ENCODE measurements at regions not wholly inside any gene's neighbourhood (a gene's known extent, or its start where the extent isn't known, plus 50 kb on each side); places are given as distances from the start of the nearest gene placed in this dataset.

DNA sequence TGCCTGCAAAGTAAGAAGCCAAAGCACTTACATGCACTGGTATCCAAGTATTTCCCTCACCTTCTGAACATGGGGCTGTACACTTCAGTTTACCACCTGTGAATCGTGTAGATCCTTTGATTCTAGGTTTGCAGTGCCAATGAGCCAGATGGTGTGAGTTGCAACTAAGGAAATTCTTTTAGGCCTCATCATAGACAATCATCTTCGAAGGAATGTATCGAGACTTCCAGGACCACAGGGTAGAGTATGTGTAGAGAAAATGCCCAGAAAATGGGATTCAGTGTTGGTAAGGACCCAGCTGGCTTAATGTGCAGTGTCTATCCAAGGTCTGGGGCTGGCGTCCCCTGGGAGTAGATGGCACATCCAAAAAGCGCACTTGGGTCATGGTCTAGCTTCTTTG, 323.2 kb upstream of the TPM1 start:
- no peak for DNase-seq

DNA sequence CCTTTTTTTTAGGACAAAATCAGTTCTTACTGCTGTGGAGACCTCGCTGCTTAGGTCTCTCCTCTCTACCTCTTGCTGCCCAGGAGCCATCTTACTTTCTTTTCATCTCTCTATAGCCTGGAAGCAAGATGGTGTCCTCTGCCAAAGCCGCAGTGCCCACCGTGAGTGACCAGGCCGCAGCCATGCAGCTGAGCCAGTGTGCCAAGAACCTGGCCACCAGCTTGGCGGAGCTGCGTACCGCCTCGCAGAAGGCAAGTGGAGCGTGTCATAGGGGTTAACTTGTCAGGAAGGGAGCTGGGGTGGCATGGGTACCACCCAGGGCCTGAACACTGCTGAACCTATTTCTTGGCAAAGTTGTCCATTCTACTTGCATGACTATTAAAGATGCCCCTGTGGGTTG, 320.3 kb upstream of the TPM1 start:
- DNase-seq = no peak

DNA sequence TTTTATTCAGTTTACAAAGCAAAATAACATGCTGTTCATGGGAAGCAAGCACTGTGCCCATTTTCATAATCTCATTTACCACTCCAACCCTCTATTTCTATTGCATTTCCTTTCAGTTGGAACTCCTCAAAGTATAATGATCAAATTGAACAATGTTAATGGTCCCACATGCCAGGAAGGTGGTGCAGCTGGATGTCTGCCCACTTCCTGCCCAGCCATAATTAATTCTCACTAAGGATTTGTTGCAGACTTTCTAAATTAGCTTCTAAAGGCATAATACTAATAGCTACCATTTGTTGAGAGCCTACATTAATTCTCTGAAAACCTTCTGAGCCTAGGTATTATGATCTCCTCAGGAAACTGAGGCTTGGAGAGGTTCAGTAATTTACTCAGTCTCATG, 316.1 kb upstream of the TPM1 start:
- no peak for DNase-seq

DNA sequence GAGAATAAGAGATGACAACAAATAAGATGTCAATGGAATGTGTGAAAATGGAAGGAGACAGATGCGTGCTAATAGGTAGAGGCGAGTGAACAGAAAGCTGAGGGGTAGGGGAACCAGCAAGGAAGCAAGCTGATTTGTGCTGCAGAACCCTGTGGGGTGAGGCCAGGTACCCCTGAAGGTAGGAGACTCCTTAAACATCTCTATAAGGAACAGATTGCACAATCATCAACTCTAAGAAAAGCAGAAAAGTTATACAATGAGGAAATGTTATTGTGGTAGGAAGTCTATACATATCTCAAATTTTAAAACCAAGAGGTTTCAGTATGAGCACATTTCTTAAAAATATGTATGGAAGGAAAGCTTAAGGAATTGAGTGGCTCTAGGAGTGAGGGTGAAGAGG, 315.0 kb upstream of the TPM1 start:
- DNase-seq = no peak

DNA sequence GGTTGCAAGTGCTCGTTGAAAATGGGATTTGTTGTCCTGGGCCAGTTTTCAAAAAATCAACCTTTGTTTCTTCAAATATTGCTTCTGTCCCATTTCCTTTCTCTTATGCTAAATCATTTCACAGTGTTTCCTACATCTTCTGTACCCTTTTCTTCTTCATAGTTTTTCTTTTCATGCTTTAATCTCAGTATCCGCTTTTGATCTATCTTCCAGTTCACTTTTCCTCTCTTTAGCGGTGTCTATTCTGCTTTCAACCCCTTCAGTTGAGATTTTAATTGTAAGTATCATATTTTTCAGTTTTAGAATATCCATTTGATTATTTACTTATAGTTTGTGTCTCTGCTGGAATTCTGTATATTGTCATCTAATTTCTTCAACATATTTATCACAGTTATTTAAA, 311.7 kb upstream of the TPM1 start:
- no peak for DNase-seq

DNA sequence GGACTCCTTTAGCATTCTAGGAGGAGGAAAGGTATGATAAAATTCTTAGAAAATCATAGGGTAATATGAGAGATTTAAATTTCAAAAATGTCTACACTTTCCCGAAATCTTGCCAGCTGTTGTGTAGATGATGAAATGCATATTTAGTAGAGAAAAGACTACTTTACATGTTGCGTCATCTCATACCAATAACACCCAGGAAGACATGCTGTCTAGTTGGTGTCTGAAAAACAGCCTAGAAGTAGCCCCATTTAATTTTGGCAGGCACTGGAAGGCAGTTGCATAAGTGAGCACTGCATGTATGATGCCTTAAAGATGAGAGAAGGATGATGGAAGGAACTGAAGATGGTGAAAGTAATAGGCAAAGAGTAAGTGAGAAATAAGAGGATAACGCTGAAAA, 310.5 kb upstream of the TPM1 start:
- no peak for DNase-seq

DNA sequence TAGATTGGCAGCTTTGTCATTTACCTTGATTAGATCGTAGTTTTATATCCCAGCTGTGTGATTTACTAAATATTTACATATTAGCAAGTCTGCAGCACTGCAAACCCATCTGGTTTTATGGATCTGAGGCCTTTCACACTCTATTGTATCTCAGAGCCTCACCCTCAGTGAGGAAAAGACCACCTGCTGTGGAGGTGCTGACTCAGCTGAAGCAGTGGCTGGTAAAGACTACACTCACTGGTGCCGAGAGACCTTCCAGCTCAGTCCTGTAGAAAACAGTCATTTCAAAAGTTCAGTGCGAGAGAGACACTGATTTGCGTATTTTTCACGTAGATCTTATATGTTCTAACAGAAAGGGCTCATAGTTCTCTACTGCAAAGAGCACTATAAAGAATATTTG, 307.8 kb upstream of the TPM1 start:
- DNase-seq = no peak

DNA sequence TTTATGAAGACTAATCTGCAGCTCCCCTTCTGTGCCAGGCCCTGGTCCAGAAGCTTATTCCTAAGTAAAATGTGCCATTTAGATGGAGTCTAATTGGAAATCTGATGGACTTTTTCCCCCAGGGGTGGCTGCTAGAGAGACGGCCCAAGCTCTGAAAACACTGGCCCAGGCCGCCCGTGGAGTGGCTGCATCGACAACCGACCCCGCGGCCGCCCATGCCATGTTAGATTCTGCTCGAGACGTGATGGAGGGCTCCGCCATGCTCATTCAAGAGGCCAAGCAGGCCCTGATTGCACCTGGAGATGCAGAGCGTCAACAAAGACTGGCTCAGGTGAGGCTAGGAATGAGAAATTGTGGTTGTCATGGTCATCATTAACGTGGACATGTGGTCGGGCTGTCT, 305.8 kb upstream of the TPM1 start:
- no peak for DNase-seq

DNA sequence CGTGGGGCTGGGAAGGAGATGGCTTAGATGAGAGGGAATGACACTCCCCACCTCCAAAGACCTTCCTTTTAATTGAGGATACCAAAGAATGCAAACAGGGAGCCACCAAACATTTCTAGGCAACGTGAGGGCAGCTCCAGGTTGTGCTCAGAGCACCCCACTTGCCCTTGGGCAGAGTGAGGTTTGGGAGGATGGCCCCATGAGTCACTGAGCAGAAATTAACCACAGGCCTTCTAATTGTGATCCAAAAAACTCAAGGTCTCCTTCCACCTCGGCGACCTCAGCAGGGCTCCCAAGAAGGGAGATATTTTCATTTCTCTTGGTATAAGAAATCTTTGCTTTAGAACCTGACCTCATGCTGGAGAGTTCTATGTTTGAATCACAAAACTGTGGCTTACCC, 305.0 kb upstream of the TPM1 start:
- DNase-seq = no peak

DNA sequence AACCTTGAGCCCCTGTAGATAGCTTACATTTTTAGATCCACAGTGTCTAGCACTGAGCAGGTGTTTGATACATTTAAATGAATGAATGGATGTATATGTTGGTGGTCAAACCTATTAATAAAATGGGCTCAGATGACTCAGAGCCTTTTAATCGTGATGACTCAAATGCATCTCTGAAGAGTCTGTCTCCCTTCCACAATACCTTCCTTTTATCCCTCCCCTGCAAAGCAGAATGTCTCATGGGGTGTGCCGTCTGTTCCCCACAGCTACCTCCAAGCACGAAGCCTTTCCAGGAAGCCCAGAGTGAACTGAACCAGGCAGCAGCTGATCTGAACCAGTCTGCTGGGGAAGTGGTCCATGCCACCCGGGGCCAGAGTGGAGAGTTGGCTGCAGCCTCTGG, 303.5 kb upstream of the TPM1 start:
- no peak for DNase-seq

DNA sequence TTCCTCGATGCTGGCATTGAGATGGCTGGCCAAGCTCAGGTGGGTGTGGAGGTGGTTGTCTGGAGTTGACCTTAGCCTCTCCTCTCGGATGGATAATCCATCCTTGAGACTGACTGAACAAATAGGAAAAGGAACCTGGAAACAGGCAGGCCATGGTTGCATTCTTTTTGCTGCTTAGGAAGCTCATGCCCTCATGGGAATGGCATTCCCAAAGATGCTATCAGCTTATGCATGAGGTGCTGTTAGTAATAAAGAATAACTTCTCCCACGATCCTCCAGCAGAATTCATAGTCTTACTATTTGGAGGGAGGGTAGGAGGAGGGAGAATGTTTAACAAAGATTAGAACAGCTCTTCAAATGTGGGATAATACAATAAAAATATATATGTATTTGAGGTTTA, 303.0 kb upstream of the TPM1 start:
- DNase-seq = no peak

DNA sequence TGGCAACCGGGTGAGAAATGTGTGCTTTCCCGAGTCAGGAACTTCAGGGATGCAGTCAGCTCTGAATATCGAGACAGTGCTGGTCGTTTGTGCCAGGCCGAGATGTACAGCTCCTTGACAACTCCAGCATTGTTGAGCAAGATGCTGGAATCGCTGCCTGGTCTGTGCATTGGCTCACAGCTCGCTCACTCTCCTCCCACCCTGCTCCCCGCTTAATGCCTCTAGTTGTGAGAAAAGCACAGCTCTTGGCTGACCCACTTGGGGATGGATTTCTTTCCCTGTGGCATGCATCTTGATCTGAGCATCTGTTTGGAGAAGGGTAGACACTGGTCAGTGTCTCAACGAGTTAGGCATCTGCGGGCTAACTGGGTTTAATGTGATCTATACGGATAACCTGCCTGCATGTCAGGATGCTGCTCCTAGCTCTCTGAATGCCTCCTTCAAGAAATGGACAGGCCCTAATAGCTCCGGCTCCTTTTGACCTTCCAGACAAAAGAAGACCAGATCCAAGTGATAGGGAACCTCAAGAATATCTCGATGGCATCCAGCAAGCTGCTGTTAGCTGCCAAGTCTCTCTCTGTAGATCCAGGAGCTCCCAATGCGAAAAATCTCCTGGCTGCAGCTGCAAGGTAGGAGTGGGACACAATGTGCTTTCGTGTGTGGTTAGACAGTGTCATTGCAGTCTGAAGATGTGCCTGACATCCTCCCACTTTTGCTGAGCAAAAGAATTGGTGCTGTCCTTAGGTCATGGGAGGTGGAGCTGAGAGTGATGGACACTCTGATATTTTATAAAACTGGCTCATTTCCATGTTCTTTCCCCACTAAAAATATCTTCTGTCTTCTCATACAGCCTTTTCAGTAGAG, 302.2 kb upstream of the TPM1 start:
- no peak for DNase-seq

DNA sequence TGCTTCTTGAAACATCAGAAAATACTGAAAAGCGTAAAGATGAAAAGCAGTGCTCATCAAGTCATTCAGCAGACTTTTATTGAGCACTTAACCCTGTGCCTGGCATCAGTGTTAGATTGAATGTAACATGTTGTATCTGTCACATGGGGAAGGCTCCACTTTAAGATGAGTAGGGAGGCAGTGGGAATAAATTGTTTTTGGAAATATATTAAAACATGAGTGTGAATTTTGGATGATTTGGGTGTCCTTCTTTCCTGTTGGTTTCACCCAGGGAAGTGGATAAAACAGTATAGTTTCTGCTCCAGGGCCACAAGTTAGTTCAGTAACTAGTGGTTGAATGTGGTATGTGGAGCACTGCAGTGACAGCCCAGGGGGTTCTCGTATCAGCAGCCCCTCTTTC, 301.4 kb upstream of the TPM1 start:
- DNase-seq = no peak

DNA sequence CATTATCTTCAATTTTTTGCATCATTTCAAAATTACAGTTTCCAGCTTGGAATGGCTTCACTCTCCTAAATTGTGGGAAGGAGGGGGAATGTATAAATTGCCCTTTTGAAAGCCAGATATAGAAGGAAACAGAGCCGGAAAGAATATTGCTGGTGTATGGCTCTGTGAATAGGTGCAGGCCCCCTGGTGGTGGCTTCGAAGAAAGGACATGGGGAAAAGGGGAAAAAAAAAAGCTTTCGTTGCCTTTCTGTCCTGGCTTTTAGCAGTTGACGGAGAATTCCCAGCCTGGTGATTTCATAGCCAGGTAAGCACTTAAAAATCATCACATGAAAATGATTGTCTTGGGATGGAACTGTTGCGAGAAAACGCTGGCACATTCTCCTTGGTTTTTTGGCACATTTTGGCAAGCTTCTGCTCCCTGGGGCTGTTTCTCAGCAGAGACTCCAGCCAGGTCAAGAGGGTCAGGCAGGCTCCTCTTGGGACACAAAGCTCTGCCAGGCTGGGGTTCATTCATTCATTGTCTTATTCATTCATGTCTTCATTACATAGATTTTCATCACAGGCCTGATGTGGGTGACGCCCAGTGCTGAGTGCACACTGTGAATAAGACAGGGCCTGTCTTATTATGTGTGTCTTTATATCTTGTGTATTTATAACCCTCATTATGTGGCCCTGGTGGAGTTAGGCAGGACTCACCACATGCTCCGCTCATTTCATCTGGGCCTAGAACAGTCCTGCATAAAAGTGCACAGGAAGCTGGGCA, 300.0 kb upstream of the TPM1 start:
- peak; percentile 39 for DNase-seq

DNA sequence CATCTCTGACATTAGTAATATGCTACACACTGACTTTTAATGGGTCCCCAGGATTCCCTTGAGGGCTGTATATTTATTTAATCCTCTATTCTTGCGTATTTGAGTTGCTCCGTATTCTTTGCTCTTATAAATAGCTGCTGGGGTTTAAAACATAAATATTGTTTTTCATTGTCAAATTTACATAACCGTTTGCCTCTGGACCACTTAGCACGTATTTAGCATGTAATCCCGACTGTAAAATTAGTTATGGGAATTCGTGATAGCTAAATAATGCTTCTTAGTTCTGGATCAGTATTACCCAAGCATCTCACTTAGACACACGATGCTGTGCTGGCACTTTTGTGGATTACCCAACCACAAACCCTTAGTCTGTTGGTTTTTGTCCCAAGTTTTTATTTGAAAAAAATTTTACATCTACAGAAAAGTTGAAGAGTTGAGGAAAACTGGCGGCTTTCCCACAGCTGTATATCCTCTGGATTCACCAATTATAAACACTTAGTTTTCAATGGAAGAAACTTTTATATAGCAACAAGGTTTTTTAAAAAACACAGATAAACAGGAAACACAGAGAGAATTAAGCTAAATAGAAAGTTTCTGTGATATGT, 296.8 kb upstream of the TPM1 start:
- DNase-seq = no peak

DNA sequence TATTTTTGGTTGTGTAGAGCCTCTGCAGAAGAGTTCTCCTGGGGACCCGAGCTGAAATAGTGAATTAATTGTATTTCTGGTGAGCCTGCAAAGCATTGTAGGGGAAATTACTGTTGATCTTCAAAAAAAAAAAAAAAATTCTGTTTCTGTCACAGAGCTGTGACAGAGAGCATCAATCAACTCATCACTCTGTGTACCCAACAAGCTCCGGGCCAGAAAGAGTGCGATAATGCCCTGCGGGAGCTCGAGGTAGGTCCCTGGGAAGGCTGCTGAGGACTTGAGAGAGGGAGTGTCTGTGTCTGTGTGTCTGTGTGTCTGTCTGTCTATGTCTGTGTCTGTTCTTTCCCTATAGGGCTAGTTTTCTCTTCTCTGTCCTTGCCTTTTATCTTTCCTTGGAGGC, 294.4 kb upstream of the TPM1 start:
- DNase-seq = no peak

DNA sequence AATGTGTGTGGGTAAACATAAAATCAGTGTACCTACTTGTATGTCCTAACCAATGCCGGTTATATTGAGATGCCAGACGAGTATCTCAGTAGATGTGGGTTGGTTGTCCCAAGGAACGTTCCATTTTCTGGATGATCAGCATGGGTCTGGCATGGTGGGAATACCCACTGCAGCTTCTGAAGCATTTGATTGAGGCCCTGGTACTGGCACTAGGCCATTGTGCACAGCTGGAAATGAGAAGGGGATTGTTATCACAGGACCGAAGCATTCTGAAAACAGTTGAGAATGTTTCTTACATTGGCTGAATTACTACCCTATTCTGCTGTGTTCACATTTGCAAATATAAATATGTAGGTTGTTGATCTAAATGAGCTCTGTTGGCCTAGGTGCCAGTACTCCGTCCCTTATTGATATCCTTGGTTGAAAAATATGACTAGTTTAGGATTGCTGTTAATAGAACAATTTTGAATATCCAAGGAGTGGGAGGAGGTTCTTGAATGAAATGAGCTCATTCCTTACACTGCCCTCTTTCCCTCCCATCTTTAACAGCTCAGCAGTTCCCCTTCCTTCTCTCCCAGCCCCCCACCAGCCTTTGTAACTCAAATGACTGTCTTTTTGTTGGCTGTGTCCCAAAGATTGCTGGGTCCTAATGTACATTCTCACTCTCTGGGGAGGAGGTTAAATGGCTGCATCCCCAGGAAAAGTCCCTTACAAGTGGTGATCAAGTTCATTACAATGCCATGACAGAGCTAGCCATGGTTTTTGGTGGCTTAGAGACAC, 293.3 kb upstream of the TPM1 start:
- no peak for DNase-seq

DNA sequence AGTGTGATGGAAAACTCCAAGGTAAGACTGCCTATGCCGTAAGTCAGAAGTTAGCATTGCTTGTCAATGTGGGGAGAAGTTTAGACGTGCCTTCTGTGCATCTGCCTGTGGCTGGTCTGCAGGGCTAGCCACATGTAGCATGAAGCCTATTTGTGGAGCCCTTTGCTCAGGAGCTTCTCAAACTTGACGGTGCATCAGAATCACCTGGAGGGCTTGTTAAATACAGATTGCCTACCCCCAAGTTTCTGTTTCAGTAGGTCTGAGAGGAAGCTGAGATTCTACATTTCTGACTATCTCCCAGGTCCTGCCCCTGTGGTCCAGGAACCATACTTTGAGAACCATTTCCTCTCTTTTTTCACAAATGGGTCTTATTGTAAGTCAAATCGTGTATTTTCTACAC, 292.1 kb upstream of the TPM1 start:
- no peak for DNase-seq

DNA sequence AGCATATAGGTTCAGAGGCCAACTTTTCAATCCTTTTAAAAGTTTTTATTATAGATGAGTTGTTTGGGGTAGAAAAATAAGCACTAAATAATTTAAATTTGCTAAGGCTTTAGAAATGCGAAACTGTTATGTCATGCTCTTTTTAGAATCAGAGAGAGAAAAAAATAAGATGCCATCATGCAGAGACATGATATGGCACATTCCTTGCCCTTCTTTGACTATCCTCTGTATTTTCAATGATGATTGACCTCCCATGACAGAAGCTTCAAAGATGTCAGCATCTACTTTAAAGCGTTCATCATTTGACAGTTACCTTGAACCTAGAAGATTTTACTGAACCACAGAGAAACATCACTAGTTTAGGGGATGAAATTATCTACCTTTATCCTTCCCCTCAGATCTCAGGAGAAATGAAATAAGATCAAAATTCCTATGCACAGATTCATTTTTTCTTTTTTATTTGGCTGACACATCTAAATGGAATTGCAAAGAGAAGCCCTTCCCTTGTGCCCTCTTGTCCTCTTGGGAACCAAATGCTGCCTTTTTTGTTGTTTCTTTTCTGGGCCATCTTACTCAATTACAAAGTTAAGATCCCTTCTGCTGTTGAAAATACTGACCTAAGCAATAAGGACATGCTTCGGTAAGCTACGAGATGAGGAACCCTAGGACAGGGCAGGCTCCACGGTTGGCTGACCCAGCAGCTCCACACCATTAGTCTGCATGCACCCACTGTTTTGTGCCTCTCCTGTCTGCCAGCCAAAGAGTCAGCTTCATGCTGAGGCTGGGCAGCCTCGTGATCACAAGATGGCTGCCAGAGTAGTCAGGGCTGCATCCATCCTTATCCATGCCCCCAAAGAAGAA, 289.7 kb upstream of the TPM1 start:
- no peak for DNase-seq

DNA sequence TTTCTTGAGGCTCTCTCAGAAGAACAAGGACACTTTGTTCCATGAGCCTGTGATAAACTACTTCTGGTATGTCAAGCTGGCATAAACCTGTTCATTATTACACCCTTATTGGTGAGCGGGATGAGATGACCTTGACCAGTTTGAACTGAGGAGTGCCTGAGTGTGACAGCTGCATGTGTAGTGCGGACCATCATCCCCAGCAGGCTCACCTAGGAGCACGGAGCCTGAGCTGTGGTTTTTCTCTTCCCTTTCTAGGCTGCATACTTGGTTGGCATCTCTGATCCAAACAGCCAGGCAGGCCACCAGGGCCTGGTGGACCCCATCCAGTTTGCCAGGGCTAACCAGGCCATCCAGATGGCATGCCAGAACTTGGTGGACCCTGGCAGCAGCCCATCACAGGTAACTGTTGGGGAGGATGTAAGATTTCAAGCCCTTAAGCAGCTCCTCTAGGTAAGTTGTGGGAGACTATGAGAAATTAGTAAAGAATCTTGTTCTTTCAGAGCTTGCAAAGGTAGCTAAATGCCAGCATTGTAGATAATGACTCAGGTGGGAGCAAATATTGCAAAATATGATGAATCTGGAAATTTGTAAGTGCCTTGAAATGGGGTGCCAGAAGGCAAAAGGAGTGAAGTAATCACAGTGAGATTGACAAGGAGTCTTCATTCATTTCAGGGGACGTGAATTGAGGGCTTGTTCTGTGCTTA, 288.9 kb upstream of the TPM1 start:
- DNase-seq = no peak

DNA sequence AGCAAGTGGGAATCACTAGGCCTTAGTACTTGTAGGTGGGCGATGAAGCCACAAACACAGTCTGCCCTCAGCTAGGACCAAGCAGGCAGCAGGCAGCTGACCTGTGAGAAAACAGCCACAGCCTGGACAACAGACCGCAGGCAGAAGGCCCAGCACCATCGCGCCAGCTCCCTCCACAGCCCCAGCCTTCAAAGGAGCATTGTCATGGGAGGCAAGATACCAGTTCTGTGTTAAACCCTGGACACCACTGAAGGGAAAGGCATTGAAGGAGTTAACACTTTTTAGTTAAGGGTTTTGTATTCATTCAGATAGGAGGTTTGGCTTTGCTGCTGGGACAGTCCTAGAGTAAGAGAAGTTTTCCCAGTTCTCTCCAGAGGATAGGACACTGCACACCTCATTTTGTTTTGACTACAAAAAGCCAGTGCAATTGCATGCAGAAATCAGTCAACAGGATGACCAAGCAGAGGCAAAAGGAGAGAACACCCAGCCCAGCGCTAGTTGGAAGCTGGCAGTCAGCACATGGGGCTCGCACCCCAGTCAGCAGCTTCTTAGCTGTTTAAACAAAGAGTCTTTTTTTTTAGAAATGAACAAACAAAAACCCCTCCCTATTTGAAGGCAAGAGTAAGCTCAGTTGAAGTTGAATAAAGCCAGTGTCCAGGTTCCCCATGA, 286.1 kb upstream of the TPM1 start:
- DNase-seq = no peak

All from CD4-positive, alpha-beta T cell treated with Interleukin-6 for 4 hours (primary cell).